Kidney epithelial cell (primary cell): ENCODE measurements at regions not wholly inside any gene's neighbourhood (a gene's known extent, or its start where the extent isn't known, plus 50 kb on each side); places are given as distances from the start of the nearest gene placed in this dataset.

Source experiments
- DNase-seq: peaks from one replicate; pipeline ENCODE4 v3.0.0-alpha.2; 2010; ENCODE audit warnings: low read depth
- H3K27me3 ChIP-seq: 2 replicates; pipeline ENCODE4 v1.6.0; 2011; ENCODE audit warnings: low read length; ENCODE audit not compliant: control insufficient read depth, insufficient read depth
- H3K36me3 ChIP-seq: 2 replicates; pipeline ENCODE4 v1.5.1; 2011; ENCODE audit warnings: low read length; ENCODE audit not compliant: control insufficient read depth, insufficient read depth
- H3K4me3 ChIP-seq: 2 replicates; pipeline ENCODE4 v1.5.1; 2011; ENCODE audit warnings: low read depth, mild to moderate bottlenecking, control low read depth, low read length
- CTCF ChIP-seq: IDR thresholded peaks from 2 replicates; pipeline ENCODE4 v1.5.1; 2011; ENCODE audit warnings: mild to moderate bottlenecking, moderate library complexity, low read length, control low read depth, inconsistent platforms; ENCODE audit not compliant: insufficient read depth, poor library complexity, severe bottlenecking

GRCh38 chr6:1009103-1009502 lies 302.8 kb upstream of the FOXQ1 start:
- no peak for TF ChIP-seq CTCF
- Histone ChIP-seq H3K4me3 (no peak overlapping the region), H3K36me3 (no peaks in the 10 kb centered on the region), H3K27me3 (no peaks in the 10 kb centered on the region)
- no peak for DNase-seq

- no peaks in the 10 kb centered on the region for H3K27me3 ChIP-seq
Observed at GRCh38 chr6:1007159-1007558, 304.7 kb upstream of the FOXQ1 start.

GRCh38 chr6:1004885-1005630 lies 306.8 kb upstream of the FOXQ1 start:
- no peak for DNase-seq
- H3K27me3 ChIP-seq = no peaks in the 10 kb centered on the region
- no peak overlapping the region for H3K4me3 ChIP-seq
- H3K36me3 ChIP-seq = no peaks in the 10 kb centered on the region
- no peak for TF ChIP-seq CTCF

More at GRCh38 chr6:1007159-1007558, 304.7 kb upstream of the FOXQ1 start:
- no peak for TF ChIP-seq CTCF
- Histone ChIP-seq H3K36me3 (no peaks in the 10 kb centered on the region), H3K4me3 (no peak overlapping the region)
- DNase-seq = no peak

- Histone ChIP-seq H3K36me3 (no peaks in the 10 kb centered on the region), H3K27me3 (no peaks in the 10 kb centered on the region), H3K4me3 (no peak overlapping the region)
- no peak for DNase-seq
- no peak for TF ChIP-seq CTCF
Observed at GRCh38 chr6:1003394-1004160, 308.3 kb upstream of the FOXQ1 start.

- Histone ChIP-seq H3K36me3 (no peaks in the 10 kb centered on the region), H3K27me3 (no peaks in the 10 kb centered on the region), H3K4me3 (no peak overlapping the region)
- no peak for DNase-seq
- TF ChIP-seq CTCF = no peak
Observed at GRCh38 chr6:1002989-1003388, 308.9 kb upstream of the FOXQ1 start.
